Glutamatergic neuron (in vitro differentiated cells): ENCODE measurements at regions not wholly inside any gene's neighbourhood (a gene's known extent, or its start where the extent isn't known, plus 50 kb on each side); places are given as distances from the start of the nearest gene placed in this dataset.
"Not testable (repeated sequence)": the region's sequence is repeated elsewhere in the genome, so short reads cannot be mapped to it uniquely, and the experiment has no call there.

Experiments
- DNase-seq: peaks from one replicate; pipeline ENCODE4 v3.0.0; 2022
- H3K27ac Mint-ChIP-seq: one replicate; pipeline ENCODE4 v1.8.0; 2020; ENCODE audit warnings: mild to moderate bottlenecking, mixed read lengths, inconsistent platforms; ENCODE audit not compliant: unreplicated experiment
- H3K27me3 Mint-ChIP-seq: one replicate; pipeline ENCODE4 v1.8.0; 2020; ENCODE audit warnings: mild to moderate bottlenecking, moderate library complexity, mixed read lengths, inconsistent platforms; ENCODE audit not compliant: unreplicated experiment
- H3K36me3 Mint-ChIP-seq: one replicate; pipeline ENCODE4 v1.8.0; 2020; ENCODE audit warnings: mild to moderate bottlenecking, mixed read lengths, inconsistent platforms; ENCODE audit not compliant: unreplicated experiment
- H3K4me1 Mint-ChIP-seq: one replicate; pipeline ENCODE4 v1.8.0; 2020; ENCODE audit warnings: mild to moderate bottlenecking, low read depth, mixed read lengths, inconsistent platforms; ENCODE audit not compliant: unreplicated experiment
- H3K4me3 Mint-ChIP-seq: one replicate; pipeline ENCODE4 v1.8.0; 2020; ENCODE audit warnings: mild to moderate bottlenecking, mixed read lengths, inconsistent platforms; ENCODE audit not compliant: unreplicated experiment
- H3K9me3 Mint-ChIP-seq: one replicate; pipeline ENCODE4 v1.8.0; 2020; ENCODE audit warnings: mild to moderate bottlenecking, moderate library complexity, mixed read lengths, inconsistent platforms; ENCODE audit not compliant: unreplicated experiment
- TF ChIP-seq, protein P1 (sequence below): fragments of 200-600 bp; sonication (generic); IDR thresholded peaks from one replicate; pipeline ENCODE4 v1.5.0; 2021; ENCODE audit not compliant: partially characterized antibody, unreplicated experiment

DNA sequence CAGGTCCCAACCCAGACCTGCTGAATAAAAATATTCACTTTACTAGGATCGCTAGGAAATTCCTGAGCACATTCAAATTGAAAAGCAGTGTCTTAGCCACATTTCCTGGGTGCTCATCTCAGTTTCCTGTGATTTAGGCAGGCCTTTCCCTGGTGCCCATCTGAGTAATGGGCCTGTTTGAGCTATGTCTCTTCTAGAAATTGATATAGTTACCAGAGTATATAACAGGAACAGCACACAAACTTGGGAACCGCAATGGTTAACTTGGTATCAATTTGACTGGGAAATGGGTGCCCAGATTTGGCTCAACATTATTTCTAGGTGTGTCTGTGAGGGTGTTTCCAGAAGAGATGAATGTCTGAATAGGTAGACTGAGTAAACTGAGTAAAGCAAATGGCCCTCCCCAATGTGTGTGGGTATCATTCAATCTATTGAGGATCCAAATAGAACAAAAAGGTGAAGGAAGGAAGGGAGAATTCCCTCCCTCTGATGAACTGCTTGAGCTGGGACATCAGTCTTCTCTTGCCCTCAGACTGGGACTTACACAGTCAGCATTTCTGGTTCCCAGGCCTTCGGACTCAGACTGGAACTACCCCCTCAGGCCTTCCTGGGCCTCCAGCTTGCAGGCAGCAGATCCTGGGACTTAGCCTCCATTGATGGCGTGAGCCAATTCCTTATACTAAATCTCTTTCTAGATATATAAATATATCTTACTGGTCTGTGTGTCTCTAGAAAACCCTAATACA is 99.1 kb downstream of the CCDC71L start:
- no peak for DNase-seq
- Mint-ChIP-seq H3K4me1 (peaks cover 14% of the 10 kb centered on the region), H3K27ac (no peak overlapping the region), H3K9me3 (no peaks in the 10 kb centered on the region), H3K36me3 (peaks cover 12% of the 10 kb centered on the region), H3K27me3 (no peaks in the 10 kb centered on the region), H3K4me3 (no peak overlapping the region)
- TF ChIP-seq, protein P1, sequence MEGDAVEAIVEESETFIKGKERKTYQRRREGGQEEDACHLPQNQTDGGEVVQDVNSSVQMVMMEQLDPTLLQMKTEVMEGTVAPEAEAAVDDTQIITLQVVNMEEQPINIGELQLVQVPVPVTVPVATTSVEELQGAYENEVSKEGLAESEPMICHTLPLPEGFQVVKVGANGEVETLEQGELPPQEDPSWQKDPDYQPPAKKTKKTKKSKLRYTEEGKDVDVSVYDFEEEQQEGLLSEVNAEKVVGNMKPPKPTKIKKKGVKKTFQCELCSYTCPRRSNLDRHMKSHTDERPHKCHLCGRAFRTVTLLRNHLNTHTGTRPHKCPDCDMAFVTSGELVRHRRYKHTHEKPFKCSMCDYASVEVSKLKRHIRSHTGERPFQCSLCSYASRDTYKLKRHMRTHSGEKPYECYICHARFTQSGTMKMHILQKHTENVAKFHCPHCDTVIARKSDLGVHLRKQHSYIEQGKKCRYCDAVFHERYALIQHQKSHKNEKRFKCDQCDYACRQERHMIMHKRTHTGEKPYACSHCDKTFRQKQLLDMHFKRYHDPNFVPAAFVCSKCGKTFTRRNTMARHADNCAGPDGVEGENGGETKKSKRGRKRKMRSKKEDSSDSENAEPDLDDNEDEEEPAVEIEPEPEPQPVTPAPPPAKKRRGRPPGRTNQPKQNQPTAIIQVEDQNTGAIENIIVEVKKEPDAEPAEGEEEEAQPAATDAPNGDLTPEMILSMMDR: no peak

DNA sequence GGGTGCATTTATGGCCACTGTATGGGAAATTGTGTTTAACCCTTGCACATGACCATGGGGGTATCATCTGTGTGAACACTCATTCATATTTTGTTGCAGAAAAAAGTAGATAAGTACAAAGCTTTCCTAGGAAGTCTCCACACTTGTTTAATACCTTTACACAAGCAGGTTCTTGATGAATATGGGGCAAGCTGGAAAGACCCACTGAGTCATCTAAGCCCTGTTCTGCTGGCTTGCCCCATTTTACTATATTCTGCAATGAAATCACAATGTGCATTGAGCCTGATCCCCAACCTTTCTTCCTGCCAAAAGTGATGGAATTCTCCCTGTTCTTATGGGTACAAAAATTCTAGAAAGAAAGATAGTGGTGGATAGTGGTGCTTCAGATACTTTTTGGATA is 99.8 kb downstream of the CCDC71L start:
- no peaks in the 10 kb centered on the region for H3K27me3 Mint-ChIP-seq
- no peak overlapping the region for H3K4me3 Mint-ChIP-seq
- H3K36me3 Mint-ChIP-seq: peaks cover 12% of the 10 kb centered on the region
- TF ChIP-seq, protein P1: no peak
- H3K9me3 Mint-ChIP-seq: no peaks in the 10 kb centered on the region
- DNase-seq: no peak
- H3K27ac Mint-ChIP-seq: no peak overlapping the region
- peaks cover 8% of the 10 kb centered on the region for H3K4me1 Mint-ChIP-seq

GRCh38 chr7:106560482-106560881 is 100.5 kb downstream of the CCDC71L start:
- Mint-ChIP-seq H3K27ac (no peak overlapping the region), H3K9me3 (no peaks in the 10 kb centered on the region), H3K27me3 (no peaks in the 10 kb centered on the region), H3K4me3 (no peak overlapping the region), H3K36me3 (peaks cover 12% of the 10 kb centered on the region), H3K4me1 (peaks cover 5% of the 10 kb centered on the region)
- DNase-seq: no peak
- TF ChIP-seq, protein P1: no peak

- not testable (repeated sequence) for H3K9me3 Mint-ChIP-seq, H3K27ac Mint-ChIP-seq, H3K4me3 Mint-ChIP-seq, H3K4me1 Mint-ChIP-seq, H3K27me3 Mint-ChIP-seq, DNase-seq
- H3K36me3 Mint-ChIP-seq: peaks cover 25% of the 10 kb centered on the region
Observed at GRCh38 chr7:106556244-106556643, 104.7 kb downstream of the CCDC71L start.

DNA sequence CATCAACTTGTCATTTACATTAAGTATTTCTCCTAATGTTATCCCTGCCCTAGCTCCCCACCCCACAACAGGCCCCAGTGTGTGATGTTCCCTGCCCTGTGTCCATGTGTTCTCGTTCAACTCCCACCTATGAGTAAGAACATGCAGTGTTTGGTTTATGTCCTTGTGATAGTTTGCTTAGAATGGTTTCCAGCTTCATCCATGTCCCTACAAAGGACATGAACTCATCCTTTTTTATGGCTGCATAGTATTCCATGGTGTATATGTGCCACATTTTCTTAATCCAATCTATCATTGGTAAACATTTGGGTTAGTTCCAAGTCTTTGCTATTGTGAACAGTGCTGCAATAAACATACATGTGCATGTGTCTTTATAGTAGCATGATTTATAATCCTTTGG is 106.3 kb downstream of the CCDC71L start:
- not testable (repeated sequence) for H3K4me1 Mint-ChIP-seq, H3K9me3 Mint-ChIP-seq, H3K27ac Mint-ChIP-seq, DNase-seq, H3K4me3 Mint-ChIP-seq, H3K27me3 Mint-ChIP-seq
- H3K36me3 Mint-ChIP-seq: peaks cover 25% of the 10 kb centered on the region

DNA sequence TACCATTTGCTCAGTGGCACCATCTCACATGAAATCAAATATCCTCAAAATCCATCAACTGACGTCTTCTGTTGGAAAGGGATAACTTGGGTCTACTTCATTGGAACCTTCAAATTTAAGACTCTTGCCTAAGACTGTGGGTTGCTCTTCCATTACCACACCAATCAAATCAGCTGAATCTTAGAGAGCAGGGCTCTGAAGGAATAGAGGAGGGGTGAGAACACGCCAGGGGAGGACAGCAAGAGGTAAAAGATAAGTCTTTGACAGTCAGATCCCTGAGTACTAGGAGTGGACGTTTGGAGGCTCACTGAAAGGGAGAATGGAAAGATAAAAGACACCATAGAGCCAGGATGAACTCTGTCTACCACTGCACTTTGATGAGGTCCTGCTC is 107.5 kb downstream of the CCDC71L start:
- DNase-seq: no peak
- TF ChIP-seq, protein P1: no peak
- Mint-ChIP-seq H3K36me3 (peaks cover 25% of the 10 kb centered on the region), H3K27ac (no peak overlapping the region), H3K4me3 (no peak overlapping the region), H3K4me1 (peaks cover 8% of the 10 kb centered on the region), H3K27me3 (no peaks in the 10 kb centered on the region), H3K9me3 (peaks cover 5% of the 10 kb centered on the region)
